B cell (primary cell): ENCODE measurements at regions not wholly inside any gene's neighbourhood (a gene's known extent, or its start where the extent isn't known, plus 50 kb on each side); places are given as distances from the start of the nearest gene placed in this dataset.

Experiments
- ATAC-seq: fragments of 200-7000 bp; cut with Tn5 transposase; one replicate; pipeline ENCODE4 v1.10.0; 2021; ENCODE audit warnings: low read depth, mild to moderate bottlenecking, moderate number of reproducible peaks, moderate library complexity
- CTCF ChIA-PET: fragments of 350-600 bp; sonication (Branson Sonifier 250); formaldehyde crosslinking; loops from one replicate; lab custom pipeline; 2021; ENCODE audit warnings: antibody characterized with exemption, inconsistent platforms; lab: Charles Lee
- POLR2A ChIA-PET: fragments of 350-600 bp; sonication (Branson Sonifier 250); formaldehyde crosslinking; loops from one replicate; lab custom pipeline; 2021; ENCODE audit warnings: antibody characterized with exemption; lab: Charles Lee
- DNase-seq: peaks from one replicate; pipeline ENCODE4 v3.0.0; 2013
- H2AFZ ChIP-seq: 2 replicates; pipeline ENCODE4 v1.6.1; 2012; ENCODE audit warnings: mild to moderate bottlenecking, low read depth, low read length; ENCODE audit not compliant: insufficient read depth, poor library complexity, severe bottlenecking
- H3K27ac ChIP-seq, 2 donors: 1 replicate in 1 of 2; 2 replicates in 1 of 2; pipeline ENCODE4 v1.5.1; 2012 to 2013; ENCODE audit warnings: low read length in 2 of 2, mild to moderate bottlenecking in 2 of 2, moderate library complexity in 1 of 2
- H3K27me3 ChIP-seq, 4 experiments: fragments of 200-600 bp in 1 of 4; sonication (generic) in 1 of 4; replicated peaks in 1 of 4; 1 replicate in 2 of 4; 2 replicates in 2 of 4; pipeline versions ENCODE4 v1.6.1 to v1.7.0; 2013 to 2016; ENCODE audit warnings: low read length in 3 of 4, mild to moderate bottlenecking in 2 of 4, mixed read lengths in 1 of 4, moderate library complexity in 1 of 4; ENCODE audit not compliant: insufficient read depth in 4 of 4, control insufficient read depth in 3 of 4; ENCODE audit errors: control extremely low read depth in 1 of 4
- H3K36me3 ChIP-seq, 2 experiments: replicated peaks in 1 of 2; 1 replicate in 1 of 2; 2 replicates in 1 of 2; pipeline versions ENCODE4 v1.6.1 to v1.7.1; 2013; ENCODE audit warnings: low read length in 1 of 2; ENCODE audit not compliant: insufficient read depth in 2 of 2, control insufficient read depth in 1 of 2; ENCODE audit errors: control extremely low read depth in 1 of 2, extremely low read depth in 1 of 2
- H3K4me1 ChIP-seq, 2 donors: fragments of 200-600 bp in 1 of 2; sonication (generic) in 1 of 2; 1 replicate in 1 of 2; 2 replicates in 1 of 2; pipeline versions ENCODE4 v1.5.1 to v1.6.1; 2013 to 2017; ENCODE audit warnings: low read length in 2 of 2; ENCODE audit not compliant: control insufficient read depth in 2 of 2, insufficient read depth in 2 of 2
- H3K4me2 ChIP-seq: replicated peaks from 2 replicates; pipeline ENCODE3; 2012; ENCODE audit warnings: mild to moderate bottlenecking, low read depth, low read length; ENCODE audit not compliant: poor library complexity, severe bottlenecking
- H3K4me3 ChIP-seq, 5 experiments: fragments of 200-600 bp in 1 of 5; sonication (generic) in 1 of 5; 1 replicate in 3 of 5; 2 replicates in 2 of 5; pipeline versions ENCODE4 v1.5.1 to v1.7.0; 2011 to 2016; ENCODE audit warnings: low read length in 4 of 5, mild to moderate bottlenecking in 4 of 5, low read depth in 2 of 5, control low read depth in 1 of 5, moderate library complexity in 1 of 5; ENCODE audit not compliant: insufficient read depth in 1 of 5; ENCODE audit errors: control extremely low read depth in 1 of 5, extremely low read depth in 1 of 5
- H3K79me2 ChIP-seq: fragments of 200-600 bp; sonication (generic); one replicate; pipeline ENCODE4 v1.6.0; 2016; ENCODE audit warnings: low read length; ENCODE audit not compliant: control insufficient read depth, insufficient read depth
- H3K9ac ChIP-seq: fragments of 200-600 bp; sonication (generic); 2 replicates; pipeline ENCODE4 v1.6.1; 2017; ENCODE audit warnings: mild to moderate bottlenecking, low read length, moderate library complexity
- H3K9me3 ChIP-seq, 3 donors: one replicate each; pipeline versions ENCODE4 v1.6.1 to v1.7.1; 2013; ENCODE audit warnings: low read length in 2 of 3; ENCODE audit not compliant: control insufficient read depth in 2 of 3, insufficient read depth in 1 of 3; ENCODE audit errors: control extremely low read depth in 1 of 3
- H4K20me1 ChIP-seq: 2 replicates; pipeline ENCODE4 v1.6.0; 2012; ENCODE audit warnings: mild to moderate bottlenecking, low read length; ENCODE audit not compliant: insufficient read depth, control insufficient read depth, poor library complexity, severe bottlenecking
- H3K27ac Mint-ChIP-seq: one replicate; pipeline ENCODE4 v1.8.0; 2021; ENCODE audit warnings: mixed read lengths
- H3K27me3 Mint-ChIP-seq: one replicate; pipeline ENCODE4 v1.8.0; 2021; ENCODE audit warnings: mixed read lengths
- H3K4me1 Mint-ChIP-seq: one replicate; pipeline ENCODE4 v1.8.0; 2021; ENCODE audit warnings: mixed read lengths
- H3K4me3 Mint-ChIP-seq: one replicate; pipeline ENCODE4 v1.8.0; 2021; ENCODE audit warnings: mixed read lengths
- H3K9me3 Mint-ChIP-seq: one replicate; pipeline ENCODE4 v1.8.0; 2022; ENCODE audit warnings: mixed read lengths; ENCODE audit not compliant: insufficient read depth
- EZH2 ChIP-seq: IDR thresholded peaks from 2 replicates; pipeline ENCODE4 v1.6.1; 2012; ENCODE audit warnings: borderline replicate concordance, low read depth, mild to moderate bottlenecking, moderate library complexity, low read length; ENCODE audit not compliant: insufficient read depth, poor library complexity, severe bottlenecking
- WGBS: methylation state at CpG from one replicate; pipeline ENCODE4 v1.1.5; 2013; ENCODE audit warnings: missing lambda C conversion rate; ENCODE audit not compliant: insufficient coverage; 5-methylcytosine and 5-hydroxymethylcytosine counted together
- intact Hi-C: fragments of 100-400 bp; cut with micrococcal nuclease; formaldehyde crosslinking; loops from one replicate; pipeline ENCODE4 v1.10.0; 2022
- TF ChIP-seq, protein P1 (sequence below): fragments of 200-600 bp; IDR thresholded peaks from one replicate; pipeline ENCODE4 v1.8.0; 2022; ENCODE audit warnings: antibody characterized with exemption, mild to moderate bottlenecking

DNA sequence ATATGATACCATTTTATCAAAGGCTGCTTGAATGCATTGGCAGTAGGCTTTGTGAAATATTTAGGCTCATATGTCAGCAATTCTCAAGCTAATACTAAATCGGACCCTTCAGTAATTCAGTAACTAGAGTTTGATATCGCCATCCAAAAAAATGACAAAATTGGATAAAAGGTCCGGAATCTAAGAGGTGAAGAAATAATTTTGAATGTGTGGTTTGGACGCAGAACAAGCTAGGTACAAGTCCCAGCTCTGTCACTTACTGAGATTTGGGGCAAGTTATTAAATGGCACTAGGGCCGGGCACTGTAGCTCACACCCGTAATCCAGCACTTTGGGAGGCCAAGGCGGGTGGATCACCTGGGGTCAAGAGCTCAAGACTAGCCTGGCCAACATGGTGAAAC lies 956.5 kb downstream of the CDH11 start:
- TF ChIP-seq, protein P1, sequence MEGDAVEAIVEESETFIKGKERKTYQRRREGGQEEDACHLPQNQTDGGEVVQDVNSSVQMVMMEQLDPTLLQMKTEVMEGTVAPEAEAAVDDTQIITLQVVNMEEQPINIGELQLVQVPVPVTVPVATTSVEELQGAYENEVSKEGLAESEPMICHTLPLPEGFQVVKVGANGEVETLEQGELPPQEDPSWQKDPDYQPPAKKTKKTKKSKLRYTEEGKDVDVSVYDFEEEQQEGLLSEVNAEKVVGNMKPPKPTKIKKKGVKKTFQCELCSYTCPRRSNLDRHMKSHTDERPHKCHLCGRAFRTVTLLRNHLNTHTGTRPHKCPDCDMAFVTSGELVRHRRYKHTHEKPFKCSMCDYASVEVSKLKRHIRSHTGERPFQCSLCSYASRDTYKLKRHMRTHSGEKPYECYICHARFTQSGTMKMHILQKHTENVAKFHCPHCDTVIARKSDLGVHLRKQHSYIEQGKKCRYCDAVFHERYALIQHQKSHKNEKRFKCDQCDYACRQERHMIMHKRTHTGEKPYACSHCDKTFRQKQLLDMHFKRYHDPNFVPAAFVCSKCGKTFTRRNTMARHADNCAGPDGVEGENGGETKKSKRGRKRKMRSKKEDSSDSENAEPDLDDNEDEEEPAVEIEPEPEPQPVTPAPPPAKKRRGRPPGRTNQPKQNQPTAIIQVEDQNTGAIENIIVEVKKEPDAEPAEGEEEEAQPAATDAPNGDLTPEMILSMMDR, result no peak
- TF ChIP-seq EZH2, result no peak
- ATAC-seq (no peak), DNase-seq (no peak)
- Histone ChIP-seq H3K9ac (no peak overlapping the region), H3K36me3 (no peaks in the 10 kb centered on the region), H3K4me2 (no peak overlapping the region), H2AFZ (no peak overlapping the region), H3K9me3 (peaks cover 0 to 2% (median 0%) of the 10 kb centered on the region in 3 donors), H3K27me3 (no peaks in the 10 kb centered on the region), H3K4me1 (no peaks in the 10 kb centered on the region), H3K4me3 (no peak overlapping the region), H3K79me2 (no peaks in the 10 kb centered on the region), H3K27ac (no peak overlapping the region), H4K20me1 (no peaks in the 10 kb centered on the region)
- intact Hi-C loops, result no loop called here
- ChIA-PET CTCF (no interaction called here), POLR2A (no interaction called here)
- no peaks in the 10 kb centered on the region for H3K4me1 Mint-ChIP-seq
- H3K9me3 Mint-ChIP-seq, result no peaks in the 10 kb centered on the region
- no peak overlapping the region for H3K4me3 Mint-ChIP-seq
- no peak overlapping the region for H3K27ac Mint-ChIP-seq
- no peaks in the 10 kb centered on the region for H3K27me3 Mint-ChIP-seq
- WGBS, result 92% methylated on average over 4 of the region's 7 CpGs

DNA sequence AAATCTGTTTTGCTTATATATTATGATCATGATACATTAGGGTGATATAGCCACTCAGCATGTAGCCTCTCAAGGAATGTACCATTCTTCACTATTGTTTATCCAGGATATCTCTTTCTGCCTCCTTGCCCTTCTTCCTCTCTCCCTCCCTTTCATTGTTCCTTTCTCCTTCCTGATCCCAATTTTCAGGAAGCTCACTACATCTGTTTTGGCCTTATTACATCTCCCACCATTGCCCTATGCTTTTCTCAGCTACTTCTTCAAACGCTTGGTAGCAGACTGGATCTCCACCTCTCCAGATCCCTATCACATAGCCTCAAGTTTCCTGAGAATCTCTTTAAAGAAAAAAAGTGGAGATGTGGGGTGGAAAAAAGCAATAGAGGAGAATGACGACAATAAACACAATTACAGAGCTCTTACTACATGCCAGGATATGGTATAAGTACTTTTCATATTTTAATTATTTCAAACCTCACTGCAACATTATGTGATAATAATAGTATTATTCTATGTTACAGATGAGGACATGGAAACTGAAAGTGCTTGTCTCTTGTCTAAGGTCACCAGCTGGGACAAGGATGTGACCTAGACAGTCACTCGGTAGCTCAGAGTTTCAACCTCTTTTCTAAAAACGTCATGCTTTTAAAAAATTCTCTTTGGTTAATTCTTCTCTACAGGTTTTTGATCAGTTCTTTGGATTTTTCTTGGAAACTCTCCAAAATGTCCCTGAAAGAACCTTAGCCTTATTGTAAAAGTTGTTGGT lies 959.1 kb downstream of the CDH11 start:
- Mint-ChIP-seq H3K4me3 (no peak overlapping the region), H3K27ac (no peak overlapping the region), H3K4me1 (no peaks in the 10 kb centered on the region), H3K27me3 (no peaks in the 10 kb centered on the region), H3K9me3 (peaks cover 4% of the 10 kb centered on the region)
- H3K9me3 ChIP-seq, result peaks cover 0 to 2% (median 0%) of the 10 kb centered on the region in 3 donors
- POLR2A ChIA-PET, result no interaction called here
- TF ChIP-seq EZH2, result no peak
- TF ChIP-seq, protein P1, result no peak
- no peak overlapping the region for H3K9ac ChIP-seq
- no CpG with 5 or more reads among the region's 4 CpGs for WGBS
- H3K4me2 ChIP-seq, result no peak overlapping the region
- H3K27ac ChIP-seq, result no peak overlapping the region
- intact Hi-C loops, result no loop called here
- CTCF ChIA-PET, result no interaction called here
- ATAC-seq, result no peak
- no peaks in the 10 kb centered on the region for H3K27me3 ChIP-seq
- no peaks in the 10 kb centered on the region for H3K36me3 ChIP-seq
- H3K4me3 ChIP-seq, result no peak overlapping the region
- H3K79me2 ChIP-seq, result no peaks in the 10 kb centered on the region
- DNase-seq, result no peak
- no peaks in the 10 kb centered on the region for H3K4me1 ChIP-seq
- H4K20me1 ChIP-seq, result no peaks in the 10 kb centered on the region
- H2AFZ ChIP-seq, result no peak overlapping the region
